Keratinocyte (primary cell): ENCODE measurements at regions not wholly inside any gene's neighbourhood (a gene's known extent, or its start where the extent isn't known, plus 50 kb on each side); places are given as distances from the start of the nearest gene placed in this dataset.

Experiments used
- DNase-seq: peaks from one replicate; pipeline ENCODE4 v3.0.0-alpha.2; 2011; ENCODE audit warnings: low read depth, missing footprints, low spot score
- FAIRE-seq: peaks from 2 replicates; lab custom pipeline; 2011; peaks lifted over from hg19 to GRCh38; lab: Jason Lieb, UNC
- H2AFZ ChIP-seq: 2 replicates; pipeline ENCODE4 v1.6.0; 2012; ENCODE audit warnings: low read length, control low read depth, inconsistent platforms; ENCODE audit not compliant: control insufficient read depth
- H3K27ac ChIP-seq: 2 replicates; pipeline ENCODE4 v1.5.1; 2011; ENCODE audit warnings: low read length; ENCODE audit not compliant: control insufficient read depth, insufficient read depth
- H3K27me3 ChIP-seq: 3 replicates; pipeline ENCODE4 v1.6.0; 2011; ENCODE audit warnings: low read length; ENCODE audit not compliant: control insufficient read depth, insufficient read depth; ENCODE audit errors: extremely low read depth
- H3K36me3 ChIP-seq, 2 experiments: 2 replicates in 1 of 2; 3 replicates in 1 of 2; pipeline ENCODE4 v1.5.1; 2011; ENCODE audit warnings: low read length in 2 of 2, mild to moderate bottlenecking in 1 of 2; ENCODE audit not compliant: control insufficient read depth in 2 of 2, insufficient read depth in 2 of 2; ENCODE audit errors: extremely low read depth in 1 of 2
- H3K4me1 ChIP-seq: 3 replicates; pipeline ENCODE4 v1.5.1; 2011; ENCODE audit warnings: low read length; ENCODE audit not compliant: control insufficient read depth, insufficient read depth; ENCODE audit errors: extremely low read depth
- H3K4me2 ChIP-seq: 3 replicates; pipeline ENCODE4 v1.6.0; 2011; ENCODE audit warnings: low read depth, low read length; ENCODE audit not compliant: control insufficient read depth, insufficient read depth; ENCODE audit errors: extremely low read depth
- H3K4me3 ChIP-seq, 3 experiments: fragments of 200-600 bp in 1 of 3; sonication (generic) in 1 of 3; 2 replicates in 2 of 3; 3 replicates in 1 of 3; pipeline ENCODE4 v1.5.1; 2011 to 2016; ENCODE audit warnings: low read length in 3 of 3, mild to moderate bottlenecking in 3 of 3, control low read depth in 2 of 3, inconsistent platforms in 1 of 3, low read depth in 1 of 3, mixed read lengths in 1 of 3, mixed run types in 1 of 3, moderate library complexity in 1 of 3; ENCODE audit not compliant: control insufficient read depth in 2 of 3, insufficient read depth in 2 of 3; ENCODE audit errors: extremely low read depth in 1 of 3
- H3K79me2 ChIP-seq: 2 replicates; pipeline ENCODE4 v1.6.0; 2012; ENCODE audit warnings: low read length; ENCODE audit not compliant: control insufficient read depth, insufficient read depth
- H3K9ac ChIP-seq: 3 replicates; pipeline ENCODE4 v1.6.0; 2011; ENCODE audit warnings: low read length; ENCODE audit not compliant: control insufficient read depth, insufficient read depth; ENCODE audit errors: extremely low read depth
- H3K9me1 ChIP-seq: 3 replicates; pipeline ENCODE4 v1.6.0; 2011; ENCODE audit warnings: low read length; ENCODE audit not compliant: control insufficient read depth, insufficient read depth; ENCODE audit errors: extremely low read depth
- H3K9me3 ChIP-seq: 2 replicates; pipeline ENCODE4 v1.5.1; 2012; ENCODE audit warnings: low read depth, low read length; ENCODE audit not compliant: control insufficient read depth
- H4K20me1 ChIP-seq: 3 replicates; pipeline ENCODE4 v1.6.0; 2011; ENCODE audit warnings: low read length; ENCODE audit not compliant: control insufficient read depth, insufficient read depth; ENCODE audit errors: extremely low read depth
- CTCF ChIP-seq, 3 experiments: IDR thresholded peaks in 1 of 3; conservative IDR thresholded peaks in 1 of 3; optimal IDR thresholded peaks in 1 of 3; 2 replicates in 2 of 3; 3 replicates in 1 of 3; pipeline versions ENCODE3 to v1.5.1; 2011; ENCODE audit warnings: low read length in 3 of 3, mild to moderate bottlenecking in 3 of 3, moderate library complexity in 2 of 3, control low read depth in 1 of 3, inconsistent platforms in 1 of 3; ENCODE audit not compliant: insufficient read depth in 2 of 3; ENCODE audit errors: extremely low read depth in 1 of 3
- EZH2 ChIP-seq: IDR thresholded peaks from one replicate; pipeline ENCODE4 v1.6.1; 2012; ENCODE audit warnings: inconsistent platforms, mild to moderate bottlenecking, low read length, moderate library complexity
- dilution Hi-C: fragments of 300-500 bp; cut with MboI; formaldehyde crosslinking; loops from one replicate; pipeline ENCODE4 v1.7.0; 2020; ENCODE audit warnings: low sequenced_read_pairs; ENCODE audit not compliant: extremely low pct_ligation_motif_present

GRCh38 chr17:6305613-6306360, 129.1 kb downstream of the AIPL1 start:
- no peak overlapping the region for H3K4me2 ChIP-seq
- no peak overlapping the region for H3K4me3 ChIP-seq
- no peaks in the 10 kb centered on the region for H3K79me2 ChIP-seq
- dilution Hi-C loops = no loop called here
- no peak overlapping the region for H2AFZ ChIP-seq
- TF ChIP-seq EZH2 = no peak
- TF ChIP-seq CTCF (optimal IDR thresholded peaks at IDR 0.05 in 1 of 3, IDR thresholded peaks at IDR 0.05 in 1 of 3, conservative IDR thresholded peaks at IDR 0.05 in 1 of 3; ENCODE audit: extremely low read depth in 1 of 3, insufficient read depth in 2 of 3, low read length in 3 of 3) = no peak
- H3K27me3 ChIP-seq = no peaks in the 10 kb centered on the region
- no peaks in the 10 kb centered on the region for H3K4me1 ChIP-seq
- no peak for DNase-seq
- peaks cover 3% of the 10 kb centered on the region for H4K20me1 ChIP-seq
- no peak for FAIRE-seq
- H3K9me1 ChIP-seq = no peaks in the 10 kb centered on the region
- H3K36me3 ChIP-seq = no peaks in the 10 kb centered on the region
- no peak overlapping the region for H3K27ac ChIP-seq
- H3K9ac ChIP-seq = no peak overlapping the region
- no peaks in the 10 kb centered on the region for H3K9me3 ChIP-seq

- FAIRE-seq = no peak
- Histone ChIP-seq H3K79me2 (no peaks in the 10 kb centered on the region), H3K27me3 (no peaks in the 10 kb centered on the region), H3K36me3 (no peaks in the 10 kb centered on the region), H3K4me2 (no peak overlapping the region), H3K9me1 (no peaks in the 10 kb centered on the region), H3K9ac (no peak overlapping the region), H2AFZ (no peak overlapping the region), H4K20me1 (peaks cover 3% of the 10 kb centered on the region), H3K27ac (no peak overlapping the region), H3K4me3 (no peak overlapping the region), H3K4me1 (no peaks in the 10 kb centered on the region), H3K9me3 (no peaks in the 10 kb centered on the region)
- DNase-seq = no peak
- TF ChIP-seq CTCF (optimal IDR thresholded peaks at IDR 0.05 in 1 of 3, IDR thresholded peaks at IDR 0.05 in 1 of 3, conservative IDR thresholded peaks at IDR 0.05 in 1 of 3; ENCODE audit: extremely low read depth in 1 of 3, insufficient read depth in 2 of 3, low read length in 3 of 3) (no peak), EZH2 (no peak)
- dilution Hi-C loops = no loop called here
Measured at GRCh38 chr17:6304894-6305612, 129.9 kb downstream of the AIPL1 start.
